ENCODE measurements at regions not wholly inside any gene's neighbourhood (a gene's known extent, or its start where the extent isn't known, plus 50 kb on each side); places are given as distances from the start of the nearest gene placed in this dataset.

DNA sequence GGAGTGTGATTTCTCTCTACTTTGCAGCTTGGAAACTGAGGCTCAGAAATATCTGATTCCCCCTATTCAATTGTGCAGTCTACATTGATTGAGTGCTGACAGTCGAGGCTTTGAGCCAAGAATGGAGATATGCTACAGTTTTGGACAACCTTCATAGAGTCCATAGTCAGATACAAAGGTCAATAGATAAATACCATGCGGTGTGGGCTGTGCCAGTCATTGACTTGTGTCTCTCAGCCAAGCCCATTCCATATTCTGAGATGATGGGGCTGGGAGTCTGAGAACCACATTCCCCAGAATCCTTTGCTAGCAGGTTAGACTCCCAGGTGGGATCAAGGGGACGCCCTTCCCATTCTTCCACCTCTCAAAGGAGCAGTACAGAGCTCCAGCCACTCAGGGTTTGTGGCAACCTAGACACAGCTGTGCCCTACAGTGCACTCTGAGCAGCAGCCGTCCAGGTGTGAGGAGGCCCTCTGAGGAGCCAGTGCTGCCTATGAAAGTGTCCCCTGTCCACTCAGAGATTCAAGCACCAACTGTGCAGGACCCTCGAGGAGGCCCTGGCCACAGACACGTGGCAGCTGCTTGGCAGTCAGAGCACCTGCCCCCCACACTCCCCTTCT lies 348.3 kb downstream of the CYRIA start:
- Mint-ChIP-seq H3K4me3 (no peak overlapping the region), H3K27ac (no peak overlapping the region), H3K9me3 (ENCODE audit: insufficient read depth) (no peaks in the 10 kb centered on the region), H3K27me3 (peaks cover 10% of the 10 kb centered on the region), H3K4me1 (peaks cover 3% of the 10 kb centered on the region)
- Histone ChIP-seq H3K9ac (ENCODE audit: low read length) (no peak overlapping the region), H3K4me1 (ENCODE audit: control insufficient read depth in 2 of 2, insufficient read depth in 2 of 2, low read length in 2 of 2) (no peaks in the 10 kb centered on the region), H3K4me3 (ENCODE audit: control extremely low read depth in 1 of 5, extremely low read depth in 1 of 5, insufficient read depth in 1 of 5, low read depth in 2 of 5, low read length in 4 of 5) (no peak overlapping the region), H3K36me3 (replicated peaks in 1 of 2; ENCODE audit: control extremely low read depth in 1 of 2, control insufficient read depth in 1 of 2, extremely low read depth in 1 of 2, insufficient read depth in 2 of 2, low read length in 1 of 2) (no peaks in the 10 kb centered on the region), H3K9me3 (ENCODE audit: control extremely low read depth in 1 of 3, control insufficient read depth in 2 of 3, insufficient read depth in 1 of 3, low read length in 2 of 3) (no peaks in the 10 kb centered on the region), H4K20me1 (ENCODE audit: control insufficient read depth, insufficient read depth, low read length, poor library complexity, severe bottlenecking) (no peaks in the 10 kb centered on the region), H3K27me3 (replicated peaks in 1 of 4; ENCODE audit: control extremely low read depth in 1 of 4, control insufficient read depth in 3 of 4, insufficient read depth in 4 of 4, low read length in 3 of 4) (peaks cover 0 to 4% (median 0%) of the 10 kb centered on the region in 4 experiments), H3K4me2 (replicated peaks; ENCODE audit: low read depth, low read length, poor library complexity, severe bottlenecking) (no peak overlapping the region), H2AFZ (ENCODE audit: insufficient read depth, low read depth, low read length, poor library complexity, severe bottlenecking) (no peak overlapping the region), H3K79me2 (ENCODE audit: control insufficient read depth, insufficient read depth, low read length) (no peaks in the 10 kb centered on the region), H3K27ac (ENCODE audit: low read length in 2 of 2) (no peak overlapping the region)
- ChIA-PET POLR2A (no interaction called here), CTCF (no interaction called here)
- intact Hi-C loops (cut with micrococcal nuclease), result no loop called here
- ATAC-seq (ENCODE audit: low read depth), result no peak
- DNase-seq, result no peak
- 60% methylated on average over 5 of the region's 6 CpGs for WGBS (ENCODE audit: insufficient coverage)
- TF ChIP-seq EZH2 (IDR thresholded peaks at IDR 0.05; ENCODE audit: borderline replicate concordance, insufficient read depth, low read depth, low read length, poor library complexity, severe bottlenecking), result no peak
- TF ChIP-seq, protein P1, sequence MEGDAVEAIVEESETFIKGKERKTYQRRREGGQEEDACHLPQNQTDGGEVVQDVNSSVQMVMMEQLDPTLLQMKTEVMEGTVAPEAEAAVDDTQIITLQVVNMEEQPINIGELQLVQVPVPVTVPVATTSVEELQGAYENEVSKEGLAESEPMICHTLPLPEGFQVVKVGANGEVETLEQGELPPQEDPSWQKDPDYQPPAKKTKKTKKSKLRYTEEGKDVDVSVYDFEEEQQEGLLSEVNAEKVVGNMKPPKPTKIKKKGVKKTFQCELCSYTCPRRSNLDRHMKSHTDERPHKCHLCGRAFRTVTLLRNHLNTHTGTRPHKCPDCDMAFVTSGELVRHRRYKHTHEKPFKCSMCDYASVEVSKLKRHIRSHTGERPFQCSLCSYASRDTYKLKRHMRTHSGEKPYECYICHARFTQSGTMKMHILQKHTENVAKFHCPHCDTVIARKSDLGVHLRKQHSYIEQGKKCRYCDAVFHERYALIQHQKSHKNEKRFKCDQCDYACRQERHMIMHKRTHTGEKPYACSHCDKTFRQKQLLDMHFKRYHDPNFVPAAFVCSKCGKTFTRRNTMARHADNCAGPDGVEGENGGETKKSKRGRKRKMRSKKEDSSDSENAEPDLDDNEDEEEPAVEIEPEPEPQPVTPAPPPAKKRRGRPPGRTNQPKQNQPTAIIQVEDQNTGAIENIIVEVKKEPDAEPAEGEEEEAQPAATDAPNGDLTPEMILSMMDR (IDR thresholded peaks at IDR 0.05), result no peak

DNA sequence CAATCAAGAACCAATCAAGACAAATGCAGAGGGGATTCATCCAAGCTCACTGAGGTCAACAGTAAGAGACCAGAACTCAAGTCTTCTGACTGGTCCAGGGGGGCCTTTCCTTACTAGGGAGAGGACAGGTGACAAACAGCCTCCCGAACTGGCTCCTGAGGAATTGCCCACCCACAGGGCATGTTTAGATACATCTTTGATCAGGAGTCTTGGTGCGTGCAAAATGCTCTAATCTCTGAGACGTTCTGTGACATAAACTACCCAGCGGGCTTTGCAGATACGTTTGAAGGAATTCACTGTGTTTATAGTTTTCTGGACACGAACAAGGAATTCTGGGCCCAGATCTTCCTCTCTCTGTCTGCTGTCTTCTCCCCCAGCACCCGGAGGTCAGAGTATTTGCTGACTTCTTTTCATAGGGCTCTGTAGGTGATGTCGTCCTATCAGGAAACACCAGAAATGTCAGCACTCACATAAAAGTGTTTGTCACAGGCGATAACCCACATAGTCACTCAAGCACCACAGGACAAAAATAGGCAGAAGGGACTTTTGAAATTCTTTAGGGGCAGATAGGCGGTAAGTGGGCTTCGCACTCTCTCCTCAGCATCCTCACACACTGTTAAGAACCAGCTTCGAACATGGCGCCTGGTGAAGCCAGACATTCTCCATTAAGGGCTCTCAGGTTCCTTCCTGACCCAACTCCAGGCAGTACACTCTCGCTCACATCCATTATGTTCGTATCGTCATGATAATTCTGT lies 349.0 kb downstream of the CYRIA start:
- Histone ChIP-seq H3K36me3 (replicated peaks in 1 of 2; ENCODE audit: control extremely low read depth in 1 of 2, control insufficient read depth in 1 of 2, extremely low read depth in 1 of 2, insufficient read depth in 2 of 2, low read length in 1 of 2) (no peaks in the 10 kb centered on the region), H3K27me3 (replicated peaks in 1 of 4; ENCODE audit: control extremely low read depth in 1 of 4, control insufficient read depth in 3 of 4, insufficient read depth in 4 of 4, low read length in 3 of 4) (peaks cover 0 to 4% (median 0%) of the 10 kb centered on the region in 4 experiments), H3K27ac (ENCODE audit: low read length in 2 of 2) (no peak overlapping the region), H3K4me1 (ENCODE audit: control insufficient read depth in 2 of 2, insufficient read depth in 2 of 2, low read length in 2 of 2) (no peaks in the 10 kb centered on the region), H3K9me3 (ENCODE audit: control extremely low read depth in 1 of 3, control insufficient read depth in 2 of 3, insufficient read depth in 1 of 3, low read length in 2 of 3) (no peaks in the 10 kb centered on the region), H3K9ac (ENCODE audit: low read length) (no peak overlapping the region), H2AFZ (ENCODE audit: insufficient read depth, low read depth, low read length, poor library complexity, severe bottlenecking) (no peak overlapping the region), H4K20me1 (ENCODE audit: control insufficient read depth, insufficient read depth, low read length, poor library complexity, severe bottlenecking) (no peaks in the 10 kb centered on the region), H3K79me2 (ENCODE audit: control insufficient read depth, insufficient read depth, low read length) (no peaks in the 10 kb centered on the region), H3K4me2 (replicated peaks; ENCODE audit: low read depth, low read length, poor library complexity, severe bottlenecking) (no peak overlapping the region), H3K4me3 (ENCODE audit: control extremely low read depth in 1 of 5, extremely low read depth in 1 of 5, insufficient read depth in 1 of 5, low read depth in 2 of 5, low read length in 4 of 5) (no peak overlapping the region)
- ChIA-PET POLR2A (no interaction called here), CTCF (no interaction called here)
- no peak for DNase-seq
- H3K9me3 Mint-ChIP-seq (ENCODE audit: insufficient read depth), result no peaks in the 10 kb centered on the region
- H3K4me3 Mint-ChIP-seq, result no peak overlapping the region
- peaks cover 3% of the 10 kb centered on the region for H3K4me1 Mint-ChIP-seq
- 92% methylated on average over 12 of the region's 16 CpGs for WGBS (ENCODE audit: insufficient coverage)
- TF ChIP-seq, protein P1 (IDR thresholded peaks at IDR 0.05), result no peak
- TF ChIP-seq EZH2 (IDR thresholded peaks at IDR 0.05; ENCODE audit: borderline replicate concordance, insufficient read depth, low read depth, low read length, poor library complexity, severe bottlenecking), result no peak
- ATAC-seq (ENCODE audit: low read depth), result no peak
- H3K27me3 Mint-ChIP-seq, result peaks cover 13% of the 10 kb centered on the region
- no peak overlapping the region for H3K27ac Mint-ChIP-seq
- intact Hi-C loops (cut with micrococcal nuclease), result no loop called here

All from B cell (primary cell).